Nephron progenitor cell (in vitro differentiated cells): ENCODE measurements at regions not wholly inside any gene's neighbourhood (a gene's known extent, or its start where the extent isn't known, plus 50 kb on each side); places are given as distances from the start of the nearest gene placed in this dataset.

Experiments used
- DNase-seq: peaks from one replicate; pipeline ENCODE4 v3.0.0; 2021
- H3K27ac Mint-ChIP-seq: 2 replicates; pipeline ENCODE4 v1.8.0; 2021; ENCODE audit warnings: mild to moderate bottlenecking, moderate library complexity, mixed read lengths
- H3K27me3 Mint-ChIP-seq: 2 replicates; pipeline ENCODE4 v1.8.0; 2021; ENCODE audit warnings: mild to moderate bottlenecking, low read depth, mixed read lengths; ENCODE audit not compliant: poor library complexity
- H3K36me3 Mint-ChIP-seq: 2 replicates; pipeline ENCODE4 v1.8.0; 2021; ENCODE audit warnings: low read depth, mixed read lengths
- H3K4me1 Mint-ChIP-seq: 2 replicates; pipeline ENCODE4 v1.8.0; 2021; ENCODE audit warnings: mixed read lengths
- H3K4me3 Mint-ChIP-seq: 2 replicates; pipeline ENCODE4 v1.8.0; 2021; ENCODE audit warnings: mild to moderate bottlenecking, moderate library complexity, mixed read lengths
- H3K9me3 Mint-ChIP-seq: 2 replicates; pipeline ENCODE4 v1.8.0; 2021; ENCODE audit warnings: mild to moderate bottlenecking, moderate library complexity, mixed read lengths
- CTCF ChIP-seq: fragments of 200-600 bp; sonication (generic); IDR thresholded peaks from 2 replicates; pipeline ENCODE4 v1.5.0; 2021; ENCODE audit warnings: antibody characterized with exemption

- H3K36me3 Mint-ChIP-seq = no peaks in the 10 kb centered on the region
- DNase-seq = no peak
- no peaks in the 10 kb centered on the region for H3K4me1 Mint-ChIP-seq
- TF ChIP-seq CTCF = no peak
- H3K27me3 Mint-ChIP-seq = no peaks in the 10 kb centered on the region
- no peak overlapping the region for H3K4me3 Mint-ChIP-seq
- no peak overlapping the region for H3K27ac Mint-ChIP-seq
- no peaks in the 10 kb centered on the region for H3K9me3 Mint-ChIP-seq
Observed at GRCh38 chr2:81895620-81896250, 1591.2 kb upstream of the LRRTM1 start.

- no peaks in the 10 kb centered on the region for H3K9me3 Mint-ChIP-seq
- no peak for DNase-seq
- TF ChIP-seq CTCF = no peak
- no peak overlapping the region for H3K27ac Mint-ChIP-seq
- H3K4me1 Mint-ChIP-seq = no peaks in the 10 kb centered on the region
- no peaks in the 10 kb centered on the region for H3K36me3 Mint-ChIP-seq
- H3K27me3 Mint-ChIP-seq = no peaks in the 10 kb centered on the region
- no peak overlapping the region for H3K4me3 Mint-ChIP-seq
Observed at GRCh38 chr2:81894451-81894990, 1590.0 kb upstream of the LRRTM1 start.

GRCh38 chr2:81876624-81877023 lies 1572.1 kb upstream of the LRRTM1 start:
- Mint-ChIP-seq H3K4me1 (no peaks in the 10 kb centered on the region), H3K27ac (no peak overlapping the region)

GRCh38 chr2:81872006-81872405 lies 1567.5 kb upstream of the LRRTM1 start:
- TF ChIP-seq CTCF = no peak
- Mint-ChIP-seq H3K4me1 (no peaks in the 10 kb centered on the region), H3K4me3 (no peak overlapping the region), H3K36me3 (no peaks in the 10 kb centered on the region), H3K27ac (no peak overlapping the region), H3K9me3 (peaks cover 8% of the 10 kb centered on the region), H3K27me3 (no peaks in the 10 kb centered on the region)
- DNase-seq = no peak

More at GRCh38 chr2:81876624-81877023, 1572.1 kb upstream of the LRRTM1 start:
- no peaks in the 10 kb centered on the region for H3K27me3 Mint-ChIP-seq
- DNase-seq = no peak
- no peaks in the 10 kb centered on the region for H3K36me3 Mint-ChIP-seq
- TF ChIP-seq CTCF = no peak
- no peaks in the 10 kb centered on the region for H3K9me3 Mint-ChIP-seq
- no peak overlapping the region for H3K4me3 Mint-ChIP-seq

GRCh38 chr2:81870119-81870518 lies 1565.6 kb upstream of the LRRTM1 start:
- H3K4me3 Mint-ChIP-seq = no peak overlapping the region
- no peak for DNase-seq
- no peak overlapping the region for H3K27ac Mint-ChIP-seq
- H3K27me3 Mint-ChIP-seq = no peaks in the 10 kb centered on the region
- TF ChIP-seq CTCF = no peak
- H3K36me3 Mint-ChIP-seq = no peaks in the 10 kb centered on the region
- H3K4me1 Mint-ChIP-seq = no peaks in the 10 kb centered on the region
- peaks cover 8% of the 10 kb centered on the region for H3K9me3 Mint-ChIP-seq

GRCh38 chr2:81858998-81859397 lies 1554.4 kb upstream of the LRRTM1 start:
- Mint-ChIP-seq H3K4me3 (no peak overlapping the region), H3K9me3 (no peaks in the 10 kb centered on the region), H3K27ac (no peak overlapping the region), H3K4me1 (no peaks in the 10 kb centered on the region), H3K27me3 (no peaks in the 10 kb centered on the region), H3K36me3 (no peaks in the 10 kb centered on the region)
- no peak for DNase-seq
- TF ChIP-seq CTCF = no peak
